Vagina (tissue), 2 donors: ENCODE measurements at regions not wholly inside any gene's neighbourhood (a gene's known extent, or its start where the extent isn't known, plus 50 kb on each side); places are given as distances from the start of the nearest gene placed in this dataset.

Experiments
- CTCF ChIP-seq, 3 experiments: fragments of 450-650 bp in 2 of 3; fragments of 200-600 bp in 1 of 3; sonication (generic) in 1 of 3; IDR thresholded peaks; one replicate each; pipeline ENCODE4 v1.5.1; 2017 to 2019; ENCODE audit warnings: antibody characterized with exemption in 3 of 3, mild to moderate bottlenecking in 2 of 3, moderate library complexity in 2 of 3
- POLR2AphosphoS5 ChIP-seq, 2 donors: sonication (generic); formaldehyde crosslinking; IDR thresholded peaks; one replicate each; pipeline ENCODE4 v1.9.0; 2017; ENCODE audit warnings: antibody characterized with exemption in 2 of 2, mild to moderate bottlenecking in 2 of 2, low read depth in 1 of 2; ENCODE audit not compliant: insufficient read depth in 1 of 2

DNA sequence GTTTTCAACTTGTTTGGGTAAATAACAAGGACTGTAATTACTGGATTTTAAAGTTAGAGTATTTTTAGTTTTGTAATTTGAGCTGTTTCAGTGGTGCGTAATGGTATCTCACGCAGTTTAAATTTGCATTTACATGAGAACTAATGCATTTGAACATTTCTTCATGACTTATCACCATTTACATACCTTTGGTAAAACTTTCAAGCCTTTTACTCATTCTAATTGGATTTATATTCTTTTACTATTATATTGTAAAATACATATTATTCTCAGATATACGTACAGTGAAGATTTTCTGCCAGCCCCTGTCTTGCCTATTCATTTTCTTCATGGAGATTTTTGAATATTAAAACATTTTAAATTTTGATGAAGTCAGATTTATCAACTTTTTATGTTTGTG lies 703.8 kb downstream of the MECOM start:
- no peak for TF ChIP-seq CTCF (IDR thresholded peaks at IDR 0.05)
- TF ChIP-seq POLR2AphosphoS5 (IDR thresholded peaks at IDR 0.05; ENCODE audit: insufficient read depth in 1 of 2, low read depth in 1 of 2): no peak
